Osteocyte (in vitro differentiated cells): ENCODE measurements at regions not wholly inside any gene's neighbourhood (a gene's known extent, or its start where the extent isn't known, plus 50 kb on each side); places are given as distances from the start of the nearest gene placed in this dataset.

Experiments
- DNase-seq: peaks from one replicate; pipeline ENCODE4 v3.0.0; 2021; ENCODE audit warnings: mixed read lengths; ENCODE audit not compliant: unreplicated experiment; ENCODE audit errors: extremely low spot score
- H3K27ac Mint-ChIP-seq: one replicate; pipeline ENCODE4 v1.8.0; 2021; ENCODE audit warnings: mild to moderate bottlenecking, mixed read lengths; ENCODE audit not compliant: unreplicated experiment
- H3K27me3 Mint-ChIP-seq: one replicate; pipeline ENCODE4 v1.8.0; 2021; ENCODE audit warnings: mixed read lengths; ENCODE audit not compliant: unreplicated experiment
- H3K36me3 Mint-ChIP-seq: one replicate; pipeline ENCODE4 v1.8.0; 2021; ENCODE audit warnings: mixed read lengths; ENCODE audit not compliant: unreplicated experiment
- H3K4me1 Mint-ChIP-seq: one replicate; pipeline ENCODE4 v1.8.0; 2021; ENCODE audit warnings: mixed read lengths; ENCODE audit not compliant: unreplicated experiment
- H3K4me3 Mint-ChIP-seq: one replicate; pipeline ENCODE4 v1.8.0; 2021; ENCODE audit warnings: mild to moderate bottlenecking, moderate library complexity, mixed read lengths; ENCODE audit not compliant: unreplicated experiment
- H3K9me3 Mint-ChIP-seq: one replicate; pipeline ENCODE4 v1.8.0; 2021; ENCODE audit warnings: mixed read lengths; ENCODE audit not compliant: unreplicated experiment
- TF ChIP-seq, protein P1 (sequence below): fragments of 200-600 bp; sonication (generic); IDR thresholded peaks from 2 replicates; pipeline ENCODE4 v1.5.0; 2021; ENCODE audit warnings: antibody characterized with exemption, mild to moderate bottlenecking, moderate library complexity

DNA sequence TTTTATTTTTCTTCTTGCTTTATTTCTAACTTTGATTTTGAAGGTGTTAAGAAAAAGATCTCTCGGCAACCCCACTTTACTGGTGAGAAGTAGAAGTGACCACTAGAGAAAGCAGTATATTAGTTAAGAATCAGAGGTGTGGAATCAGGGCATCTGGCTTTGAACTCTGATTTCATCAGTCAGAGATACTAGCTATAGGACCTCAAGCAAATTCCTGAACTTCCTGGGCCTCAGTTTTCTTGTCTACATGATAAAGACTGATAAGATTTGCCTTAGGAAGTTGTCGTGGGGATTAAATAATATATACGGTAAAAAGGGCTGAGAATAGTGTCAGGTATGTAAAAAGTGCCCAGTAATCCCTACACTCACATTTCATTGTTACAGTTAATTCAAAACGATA, 440.3 kb upstream of the CRIM1 start:
- H3K36me3 Mint-ChIP-seq: no peaks in the 10 kb centered on the region
- TF ChIP-seq, protein P1, sequence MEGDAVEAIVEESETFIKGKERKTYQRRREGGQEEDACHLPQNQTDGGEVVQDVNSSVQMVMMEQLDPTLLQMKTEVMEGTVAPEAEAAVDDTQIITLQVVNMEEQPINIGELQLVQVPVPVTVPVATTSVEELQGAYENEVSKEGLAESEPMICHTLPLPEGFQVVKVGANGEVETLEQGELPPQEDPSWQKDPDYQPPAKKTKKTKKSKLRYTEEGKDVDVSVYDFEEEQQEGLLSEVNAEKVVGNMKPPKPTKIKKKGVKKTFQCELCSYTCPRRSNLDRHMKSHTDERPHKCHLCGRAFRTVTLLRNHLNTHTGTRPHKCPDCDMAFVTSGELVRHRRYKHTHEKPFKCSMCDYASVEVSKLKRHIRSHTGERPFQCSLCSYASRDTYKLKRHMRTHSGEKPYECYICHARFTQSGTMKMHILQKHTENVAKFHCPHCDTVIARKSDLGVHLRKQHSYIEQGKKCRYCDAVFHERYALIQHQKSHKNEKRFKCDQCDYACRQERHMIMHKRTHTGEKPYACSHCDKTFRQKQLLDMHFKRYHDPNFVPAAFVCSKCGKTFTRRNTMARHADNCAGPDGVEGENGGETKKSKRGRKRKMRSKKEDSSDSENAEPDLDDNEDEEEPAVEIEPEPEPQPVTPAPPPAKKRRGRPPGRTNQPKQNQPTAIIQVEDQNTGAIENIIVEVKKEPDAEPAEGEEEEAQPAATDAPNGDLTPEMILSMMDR: no peak
- H3K27me3 Mint-ChIP-seq: peaks cover 19% of the 10 kb centered on the region
- no peaks in the 10 kb centered on the region for H3K9me3 Mint-ChIP-seq
- DNase-seq: no peak
- H3K4me3 Mint-ChIP-seq: no peak overlapping the region
- H3K27ac Mint-ChIP-seq: no peak overlapping the region
- no peaks in the 10 kb centered on the region for H3K4me1 Mint-ChIP-seq

DNA sequence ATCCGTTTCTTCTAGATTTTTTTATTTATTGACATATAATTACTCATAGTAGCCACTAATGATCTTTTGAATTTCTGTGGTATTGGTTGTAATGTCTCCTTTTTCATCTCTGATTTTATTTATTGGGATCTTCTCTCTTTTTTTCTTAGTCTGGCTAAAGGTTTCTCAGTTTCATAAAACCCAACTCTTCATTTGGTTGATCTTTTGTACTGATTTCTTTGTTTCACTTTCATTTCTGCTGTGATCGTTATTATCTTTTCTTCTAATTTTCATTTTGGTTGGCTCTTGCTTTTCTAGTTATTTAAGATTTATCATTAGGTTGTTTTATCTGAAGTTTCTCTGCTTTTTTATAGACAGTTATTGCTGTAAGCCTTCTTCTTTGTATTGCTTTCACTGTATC, 463.6 kb upstream of the CRIM1 start:
- Mint-ChIP-seq H3K36me3 (no peaks in the 10 kb centered on the region), H3K27me3 (peaks cover 23% of the 10 kb centered on the region), H3K4me1 (no peaks in the 10 kb centered on the region), H3K27ac (no peak overlapping the region), H3K4me3 (no peak overlapping the region), H3K9me3 (no peaks in the 10 kb centered on the region)
- DNase-seq: no peak
- TF ChIP-seq, protein P1: no peak

DNA sequence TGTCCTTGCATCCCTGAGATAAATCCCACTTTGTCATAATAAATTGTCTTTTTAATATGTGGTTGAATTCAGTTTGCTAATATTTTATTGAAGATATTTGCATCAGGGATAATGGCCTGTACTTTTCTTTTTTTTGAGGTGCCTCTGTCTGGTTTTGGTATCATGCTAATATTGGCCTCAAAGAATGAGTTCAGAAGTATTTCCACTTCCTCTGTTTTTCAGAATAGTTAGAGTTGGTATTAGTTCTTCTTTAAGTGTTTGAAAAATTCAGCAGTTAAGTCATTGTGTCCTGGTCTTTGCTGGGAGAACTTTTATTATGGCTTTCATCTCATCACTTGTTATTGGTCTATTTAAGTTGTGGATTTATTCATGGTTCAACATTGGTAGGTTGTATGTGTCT, 464.1 kb upstream of the CRIM1 start:
- Mint-ChIP-seq H3K4me3 (no peak overlapping the region), H3K27ac (no peak overlapping the region), H3K36me3 (no peaks in the 10 kb centered on the region), H3K4me1 (no peaks in the 10 kb centered on the region), H3K27me3 (peaks cover 25% of the 10 kb centered on the region), H3K9me3 (no peaks in the 10 kb centered on the region)
- no peak for DNase-seq
- TF ChIP-seq, protein P1: no peak

DNA sequence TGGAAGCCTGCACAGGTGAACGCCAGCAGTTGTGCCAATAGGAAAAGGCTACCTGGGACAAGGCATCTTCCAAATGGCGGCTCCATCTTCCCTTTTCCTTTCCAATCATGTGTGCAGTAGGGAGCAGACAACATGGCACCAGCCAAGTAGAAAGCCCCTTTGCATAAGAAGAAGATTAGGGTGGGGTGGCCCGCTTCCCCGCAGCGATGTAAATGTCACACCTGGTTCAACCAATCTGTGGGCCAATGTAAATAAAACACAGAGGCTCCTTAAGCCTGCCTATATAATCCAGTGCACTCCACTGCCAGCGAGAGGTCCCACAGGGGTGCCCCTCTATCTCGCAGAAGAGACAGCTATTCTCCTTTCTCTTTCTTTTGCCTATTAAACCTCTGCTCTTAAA, 468.4 kb upstream of the CRIM1 start:
- Mint-ChIP-seq H3K27me3 (peaks cover 31% of the 10 kb centered on the region), H3K4me3 (no peak overlapping the region), H3K4me1 (no peaks in the 10 kb centered on the region), H3K36me3 (no peaks in the 10 kb centered on the region), H3K9me3 (no peaks in the 10 kb centered on the region), H3K27ac (no peak overlapping the region)
- TF ChIP-seq, protein P1: no peak
- DNase-seq: no peak

DNA sequence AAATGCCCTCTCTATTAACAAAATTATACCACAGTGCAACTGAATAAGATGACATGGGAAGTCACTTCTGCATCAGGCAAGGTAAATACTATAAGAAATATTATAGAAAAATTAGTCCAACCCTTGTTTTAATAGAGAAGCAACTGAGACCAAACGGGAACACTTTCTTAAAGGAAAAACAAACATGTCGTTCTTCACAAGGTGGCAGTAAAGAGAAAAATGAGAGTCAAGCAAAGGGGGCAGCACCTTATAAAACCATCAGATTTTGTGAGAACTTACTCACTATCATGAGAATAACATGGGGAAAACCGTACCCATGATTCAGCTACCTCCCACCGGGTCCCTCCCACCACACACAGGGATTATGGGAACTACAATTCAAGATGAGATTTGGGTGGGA, 481.7 kb upstream of the CRIM1 start:
- H3K27ac Mint-ChIP-seq: no peak overlapping the region
- H3K36me3 Mint-ChIP-seq: no peaks in the 10 kb centered on the region
- H3K4me3 Mint-ChIP-seq: no peak overlapping the region
- no peak for DNase-seq
- no peaks in the 10 kb centered on the region for H3K4me1 Mint-ChIP-seq
- H3K9me3 Mint-ChIP-seq: no peaks in the 10 kb centered on the region
- H3K27me3 Mint-ChIP-seq: peaks cover 28% of the 10 kb centered on the region
- TF ChIP-seq, protein P1: no peak
